SK-N-MC (cell line): ENCODE measurements at regions not wholly inside any gene's neighbourhood (a gene's known extent, or its start where the extent isn't known, plus 50 kb on each side); places are given as distances from the start of the nearest gene placed in this dataset.

ENCODE experiments used
- DNase-seq: peaks from one replicate; pipeline ENCODE4 v3.0.0-alpha.2; 2011; ENCODE audit warnings: low read depth, low spot score
- H3K27ac ChIP-seq: fragments of 200-600 bp; sonication (generic); 2 replicates; pipeline ENCODE4 v1.5.1; 2016; ENCODE audit warnings: mixed run types
- H3K36me3 ChIP-seq: fragments of 200-600 bp; sonication (generic); 2 replicates; pipeline ENCODE4 v1.6.1; 2017; ENCODE audit warnings: antibody characterized with exemption, low read length, mixed read lengths; ENCODE audit not compliant: insufficient read depth
- H3K4me3 ChIP-seq: fragments of 200-600 bp; sonication (generic); 2 replicates; pipeline ENCODE4 v1.5.1; 2016
- H3K9ac ChIP-seq: fragments of 200-600 bp; sonication (generic); 2 replicates; pipeline ENCODE4 v1.8.0; 2017; ENCODE audit warnings: mixed run types, mixed read lengths; ENCODE audit not compliant: insufficient read length
- H3K9me3 ChIP-seq: fragments of 200-600 bp; sonication (generic); 2 replicates; pipeline ENCODE4 v1.6.1; 2017; ENCODE audit warnings: low read depth, mild to moderate bottlenecking, antibody characterized with exemption, low read length, moderate library complexity, mixed read lengths
- EZH2 ChIP-seq: fragments of 200-600 bp; sonication (generic); IDR thresholded peaks from one replicate; pipeline ENCODE4 v1.6.1; 2017; ENCODE audit warnings: antibody characterized with exemption
- FOXP2 ChIP-seq: optimal IDR thresholded peaks from 2 replicates; pipeline ENCODE3; 2011; ENCODE audit warnings: mild to moderate bottlenecking, moderate library complexity; ENCODE audit not compliant: insufficient read depth; ENCODE audit errors: extremely low read length, control extremely low read depth
- POLR2AphosphoS5 ChIP-seq: IDR thresholded peaks from 2 replicates; pipeline ENCODE4 v1.6.1; 2012; ENCODE audit warnings: mild to moderate bottlenecking, low read depth, low read length, borderline replicate concordance

DNA sequence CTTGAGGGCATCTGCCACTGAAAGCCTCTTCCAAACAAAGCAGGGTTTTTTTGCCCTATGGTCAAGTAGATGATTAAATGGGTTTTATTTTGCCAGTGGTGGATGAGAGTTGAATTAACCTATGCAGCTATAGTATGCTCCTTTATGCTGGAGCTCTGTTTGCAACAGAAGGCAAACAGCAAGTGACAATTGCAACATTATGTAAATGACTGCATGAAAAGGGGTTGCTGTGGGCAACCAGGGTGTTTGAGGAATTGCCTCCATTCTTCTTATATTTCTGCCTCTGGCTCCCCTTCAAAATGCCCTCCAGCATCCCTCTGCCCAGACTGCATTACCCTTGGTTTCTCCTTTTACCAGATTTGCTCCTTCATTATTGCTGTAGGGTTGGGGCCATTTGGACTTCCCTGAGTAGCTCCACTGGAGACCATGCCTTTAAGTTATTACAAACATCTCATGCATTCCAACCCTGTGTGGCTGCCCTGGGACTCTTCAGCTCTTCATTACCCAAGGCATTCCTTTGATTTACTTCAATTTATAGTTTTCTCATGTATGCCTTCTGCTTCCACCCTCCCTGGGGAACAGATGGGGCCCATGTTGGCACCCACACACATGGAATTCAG lies 398.4 kb downstream of the PRDM2 start:
- no peak overlapping the region for H3K9ac ChIP-seq
- no peak overlapping the region for H3K27ac ChIP-seq
- no peak for TF ChIP-seq EZH2

GRCh38 chr1:14100444-14100843 lies 400.5 kb downstream of the PRDM2 start:
- no peak for DNase-seq
- Histone ChIP-seq H3K36me3 (no peaks in the 10 kb centered on the region), H3K4me3 (no peak overlapping the region), H3K9ac (no peak overlapping the region), H3K27ac (no peak overlapping the region), H3K9me3 (no peaks in the 10 kb centered on the region)
- no peak for TF ChIP-seq FOXP2
- no peak for TF ChIP-seq POLR2AphosphoS5
- TF ChIP-seq EZH2, result no peak

More for the DNA sequence above, 398.4 kb downstream of the PRDM2 start:
- Histone ChIP-seq H3K36me3 (no peaks in the 10 kb centered on the region), H3K9me3 (no peaks in the 10 kb centered on the region), H3K4me3 (no peak overlapping the region)
- no peak for DNase-seq

GRCh38 chr1:14100919-14101318 lies 400.9 kb downstream of the PRDM2 start:
- H3K27ac ChIP-seq, result no peak overlapping the region
- H3K36me3 ChIP-seq, result no peaks in the 10 kb centered on the region
- no peak overlapping the region for H3K4me3 ChIP-seq
- no peak overlapping the region for H3K9ac ChIP-seq
- no peak for DNase-seq
- no peak for TF ChIP-seq POLR2AphosphoS5
- no peak for TF ChIP-seq EZH2
- no peak for TF ChIP-seq FOXP2
- H3K9me3 ChIP-seq, result no peaks in the 10 kb centered on the region

GRCh38 chr1:14102180-14102579 lies 402.2 kb downstream of the PRDM2 start:
- Histone ChIP-seq H3K27ac (no peak overlapping the region), H3K9ac (no peak overlapping the region), H3K36me3 (no peaks in the 10 kb centered on the region), H3K9me3 (no peaks in the 10 kb centered on the region), H3K4me3 (no peak overlapping the region)
- DNase-seq, result no peak
- TF ChIP-seq POLR2AphosphoS5 (no peak), EZH2 (no peak), FOXP2 (no peak)

GRCh38 chr1:14103878-14104430 lies 404.0 kb downstream of the PRDM2 start:
- no peak for DNase-seq
- H3K27ac ChIP-seq, result no peak overlapping the region
- TF ChIP-seq EZH2 (no peak), POLR2AphosphoS5 (no peak), FOXP2 (no peak)

GRCh38 chr1:14106126-14106525 lies 406.1 kb downstream of the PRDM2 start:
- Histone ChIP-seq H3K9me3 (no peaks in the 10 kb centered on the region), H3K36me3 (no peaks in the 10 kb centered on the region), H3K9ac (no peak overlapping the region), H3K27ac (no peak overlapping the region), H3K4me3 (no peak overlapping the region)
- TF ChIP-seq POLR2AphosphoS5 (no peak), FOXP2 (no peak), EZH2 (no peak)
- no peak for DNase-seq

More at GRCh38 chr1:14103878-14104430, 404.0 kb downstream of the PRDM2 start:
- no peaks in the 10 kb centered on the region for H3K9me3 ChIP-seq
- H3K9ac ChIP-seq, result no peak overlapping the region
- no peak overlapping the region for H3K4me3 ChIP-seq
- no peaks in the 10 kb centered on the region for H3K36me3 ChIP-seq

GRCh38 chr1:14106679-14107313 lies 406.8 kb downstream of the PRDM2 start:
- no peak for DNase-seq
- H3K9me3 ChIP-seq, result no peaks in the 10 kb centered on the region
- no peak for TF ChIP-seq POLR2AphosphoS5
- no peak overlapping the region for H3K9ac ChIP-seq
- H3K4me3 ChIP-seq, result no peak overlapping the region
- no peak overlapping the region for H3K27ac ChIP-seq
- H3K36me3 ChIP-seq, result no peaks in the 10 kb centered on the region

DNA sequence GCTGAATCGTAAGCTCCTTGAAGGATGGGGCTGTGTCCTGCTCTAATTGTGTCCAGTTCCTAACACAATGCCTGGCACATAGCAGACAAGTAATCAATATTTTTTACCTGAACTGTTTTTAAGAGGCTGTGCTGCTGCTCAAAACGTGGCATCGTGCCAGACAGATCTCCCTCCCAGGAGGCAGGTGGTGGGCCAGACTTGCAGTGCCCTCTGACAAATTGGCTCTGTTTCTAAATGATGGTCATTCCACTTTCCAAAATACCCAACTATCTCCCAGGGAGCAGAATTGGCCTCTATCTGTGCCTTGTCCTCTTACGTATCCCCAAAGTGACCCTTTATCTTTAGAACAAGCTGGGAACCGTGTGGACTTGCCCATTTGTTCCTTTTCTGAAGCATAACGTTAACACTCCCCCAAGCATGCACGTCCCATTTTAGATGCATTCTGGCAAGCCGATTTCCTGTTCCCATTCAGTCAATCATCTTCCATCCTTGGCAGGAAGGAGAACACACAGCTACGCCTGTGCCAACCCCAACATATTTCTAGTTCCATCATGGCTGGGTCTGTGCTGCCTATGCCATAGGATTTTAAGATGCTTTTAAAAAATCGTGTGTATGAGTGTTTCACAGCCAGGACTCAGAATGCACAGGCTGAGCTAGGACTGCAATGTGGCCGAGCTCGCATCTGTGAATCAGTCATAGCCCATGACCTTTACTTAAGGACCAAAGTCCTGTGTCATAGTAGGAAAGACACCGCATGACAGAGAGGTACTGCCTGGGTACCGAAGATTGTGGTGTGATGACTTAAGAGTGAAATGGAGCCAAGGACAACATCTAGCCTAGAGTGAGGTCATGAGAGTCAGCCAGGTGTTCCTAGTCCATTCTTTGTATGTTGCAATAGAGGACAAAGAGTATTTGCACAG lies 408.6 kb downstream of the PRDM2 start:
- no peak overlapping the region for H3K4me3 ChIP-seq
- TF ChIP-seq EZH2, result no peak
- TF ChIP-seq FOXP2, result no peak
- TF ChIP-seq POLR2AphosphoS5, result no peak
- no peak for DNase-seq
- H3K27ac ChIP-seq, result no peak overlapping the region
- H3K9ac ChIP-seq, result no peak overlapping the region
- H3K36me3 ChIP-seq, result no peaks in the 10 kb centered on the region
- H3K9me3 ChIP-seq, result no peaks in the 10 kb centered on the region
